OCI-LY7 (cell line): ENCODE measurements at regions not wholly inside any gene's neighbourhood (a gene's known extent, or its start where the extent isn't known, plus 50 kb on each side); places are given as distances from the start of the nearest gene placed in this dataset.

Experiments used
- CTCF ChIP-seq: fragments of 200-600 bp; sonication (generic); conservative IDR thresholded peaks from 2 replicates; pipeline ENCODE4 v1.5.1; 2014; ENCODE audit warnings: mild to moderate bottlenecking, antibody characterized with exemption, low read length, moderate library complexity, mixed read lengths
- EZH2phosphoT487 ChIP-seq: fragments of 200-600 bp; sonication (generic); IDR thresholded peaks from 2 replicates; pipeline ENCODE4 v1.6.1; 2018; ENCODE audit warnings: low read depth, borderline replicate concordance, mild to moderate bottlenecking, mixed run types, antibody characterized with exemption, low read length, moderate library complexity, mixed read lengths

- no peak for TF ChIP-seq CTCF
- no peak for TF ChIP-seq EZH2phosphoT487
Observed at GRCh38 chr4:14752341-14753046, 249.8 kb upstream of the CPEB2 start.
